Caco-2 (cell line): ENCODE measurements at regions not wholly inside any gene's neighbourhood (a gene's known extent, or its start where the extent isn't known, plus 50 kb on each side); places are given as distances from the start of the nearest gene placed in this dataset.

Source experiments
- BruUV-seq: library from RNA; stranded (reverse); fragments of 400-500 nt; replicated peaks from 2 replicates; lab custom pipeline; 2021; lab: Mats Ljungman, UMichigan
- CTCF ChIA-PET: fragments of 300-600 bp; sonication (Branson Sonifier 250); formaldehyde crosslinking; loops from one replicate; lab custom pipeline; 2022; ENCODE audit warnings: antibody characterized with exemption; lab: Charles Lee
- POLR2A ChIA-PET: fragments of 300-600 bp; sonication (Branson Sonifier 250); formaldehyde crosslinking; loops from one replicate; lab custom pipeline; 2022; ENCODE audit warnings: antibody characterized with exemption; lab: Charles Lee
- DNase-seq, 2 experiments: peaks; one replicate each; pipeline versions ENCODE4 v3.0.0 to v3.0.0-alpha.2; 2020 to 2022
- H3K27me3 ChIP-seq: replicated peaks from 2 replicates; pipeline ENCODE4 v1.6.0; 2011; ENCODE audit warnings: low read length; ENCODE audit not compliant: control insufficient read depth, insufficient read depth
- H3K36me3 ChIP-seq: 2 replicates; pipeline ENCODE4 v1.5.1; 2011; ENCODE audit warnings: low read length; ENCODE audit not compliant: control insufficient read depth, insufficient read depth
- H3K4me1 ChIP-seq: fragments of 250-450 bp; sonication (Bioruptor Pico); 2 replicates; pipeline ENCODE4 v1.5.1; 2020; ENCODE audit warnings: mild to moderate bottlenecking
- H3K4me3 ChIP-seq: 2 replicates; pipeline ENCODE4 v1.5.1; 2011; ENCODE audit warnings: low read depth, mild to moderate bottlenecking, control low read depth, low read length
- H3K9me3 ChIP-seq: fragments of 250-450 bp; sonication (Bioruptor Pico); 2 replicates; pipeline ENCODE4 v1.5.1; 2020; ENCODE audit warnings: mild to moderate bottlenecking, moderate library complexity
- H3K27ac Mint-ChIP-seq: one replicate; pipeline ENCODE4 v1.8.0; 2022; ENCODE audit warnings: mixed read lengths; ENCODE audit not compliant: unreplicated experiment
- H3K27me3 Mint-ChIP-seq: one replicate; pipeline ENCODE4 v1.8.0; 2022; ENCODE audit warnings: mixed read lengths; ENCODE audit not compliant: insufficient read depth, unreplicated experiment
- H3K36me3 Mint-ChIP-seq: one replicate; pipeline ENCODE4 v1.8.0; 2022; ENCODE audit warnings: mild to moderate bottlenecking, mixed read lengths; ENCODE audit not compliant: insufficient read depth, unreplicated experiment
- H3K4me1 Mint-ChIP-seq: one replicate; pipeline ENCODE4 v1.8.0; 2022; ENCODE audit warnings: low read depth, mixed read lengths; ENCODE audit not compliant: unreplicated experiment
- H3K4me3 Mint-ChIP-seq: one replicate; pipeline ENCODE4 v1.8.0; 2022; ENCODE audit warnings: mild to moderate bottlenecking, moderate library complexity, mixed read lengths; ENCODE audit not compliant: unreplicated experiment
- H3K9me3 Mint-ChIP-seq: one replicate; pipeline ENCODE4 v1.8.0; 2022; ENCODE audit warnings: mixed read lengths; ENCODE audit not compliant: unreplicated experiment
- intact Hi-C: fragments of 100-400 bp; cut with micrococcal nuclease; formaldehyde crosslinking; loops from one replicate; pipeline ENCODE4 v1.10.0; 2022; ENCODE audit not compliant: unreplicated experiment
- TF ChIP-seq, protein P1 (sequence below), 2 experiments: fragments of 200-600 bp in 1 of 2; IDR thresholded peaks; 1 replicate in 1 of 2; 2 replicates in 1 of 2; pipeline versions ENCODE4 v1.5.1 to v1.8.0; 2011 to 2022; ENCODE audit warnings: antibody characterized with exemption in 1 of 2, control low read depth in 1 of 2, inconsistent platforms in 1 of 2, low read depth in 1 of 2, low read length in 1 of 2, mild to moderate bottlenecking in 1 of 2, moderate library complexity in 1 of 2; ENCODE audit not compliant: insufficient read depth in 1 of 2, severe bottlenecking in 1 of 2, unreplicated experiment in 1 of 2

DNA sequence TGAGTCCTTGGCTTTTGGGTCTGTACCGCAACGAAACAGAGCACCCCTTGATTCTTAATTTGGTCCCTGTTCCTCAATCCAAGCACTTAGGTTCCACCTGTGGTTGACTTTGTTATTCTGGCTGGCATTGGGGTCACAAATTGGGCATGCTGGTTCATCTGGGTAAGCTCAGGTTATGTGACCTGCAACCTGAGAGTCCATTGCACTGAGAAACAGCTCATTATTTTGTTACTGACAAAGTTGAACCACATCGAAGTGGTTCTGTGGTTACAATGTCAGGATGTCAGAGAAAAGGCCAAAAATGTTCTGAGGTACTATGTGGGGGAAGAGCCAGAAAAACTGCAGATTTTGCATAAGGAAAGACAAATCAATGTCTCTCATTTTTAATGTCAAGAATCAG lies 74.2 kb downstream of the ZNF621 start:
- Mint-ChIP-seq H3K4me3 (no peak overlapping the region), H3K27ac (no peak overlapping the region), H3K9me3 (no peaks in the 10 kb centered on the region), H3K27me3 (peaks cover 3% of the 10 kb centered on the region), H3K4me1 (no peaks in the 10 kb centered on the region), H3K36me3 (no peaks in the 10 kb centered on the region)
- Histone ChIP-seq H3K27me3 (no peaks in the 10 kb centered on the region), H3K9me3 (0 out of 2 replicates have a peak, but pooled peaks cover 2% of the 10 kb centered on the region), H3K36me3 (no peaks in the 10 kb centered on the region), H3K4me1 (no peaks in the 10 kb centered on the region), H3K4me3 (no peak overlapping the region)
- ChIA-PET POLR2A (no interaction called here), CTCF (no interaction called here)
- DNase-seq, result no peak
- TF ChIP-seq, protein P1, sequence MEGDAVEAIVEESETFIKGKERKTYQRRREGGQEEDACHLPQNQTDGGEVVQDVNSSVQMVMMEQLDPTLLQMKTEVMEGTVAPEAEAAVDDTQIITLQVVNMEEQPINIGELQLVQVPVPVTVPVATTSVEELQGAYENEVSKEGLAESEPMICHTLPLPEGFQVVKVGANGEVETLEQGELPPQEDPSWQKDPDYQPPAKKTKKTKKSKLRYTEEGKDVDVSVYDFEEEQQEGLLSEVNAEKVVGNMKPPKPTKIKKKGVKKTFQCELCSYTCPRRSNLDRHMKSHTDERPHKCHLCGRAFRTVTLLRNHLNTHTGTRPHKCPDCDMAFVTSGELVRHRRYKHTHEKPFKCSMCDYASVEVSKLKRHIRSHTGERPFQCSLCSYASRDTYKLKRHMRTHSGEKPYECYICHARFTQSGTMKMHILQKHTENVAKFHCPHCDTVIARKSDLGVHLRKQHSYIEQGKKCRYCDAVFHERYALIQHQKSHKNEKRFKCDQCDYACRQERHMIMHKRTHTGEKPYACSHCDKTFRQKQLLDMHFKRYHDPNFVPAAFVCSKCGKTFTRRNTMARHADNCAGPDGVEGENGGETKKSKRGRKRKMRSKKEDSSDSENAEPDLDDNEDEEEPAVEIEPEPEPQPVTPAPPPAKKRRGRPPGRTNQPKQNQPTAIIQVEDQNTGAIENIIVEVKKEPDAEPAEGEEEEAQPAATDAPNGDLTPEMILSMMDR (IDR thresholded peaks at IDR 0.05; ENCODE audit: insufficient read depth in 1 of 2, low read depth in 1 of 2, low read length in 1 of 2, severe bottlenecking in 1 of 2, unreplicated experiment in 1 of 2), result no peak
- intact Hi-C loops, result no loop called here
- BruUV-seq, result no TSS peak

GRCh38 chr3:40602778-40603385 lies 78.1 kb downstream of the ZNF621 start:
- H3K27me3 ChIP-seq, result no peaks in the 10 kb centered on the region
- Mint-ChIP-seq H3K27ac (no peak overlapping the region), H3K4me3 (no peak overlapping the region), H3K4me1 (no peaks in the 10 kb centered on the region), H3K9me3 (no peaks in the 10 kb centered on the region), H3K27me3 (peaks cover 4% of the 10 kb centered on the region), H3K36me3 (no peaks in the 10 kb centered on the region)
- POLR2A ChIA-PET, result no interaction called here
- TF ChIP-seq, protein P1 (IDR thresholded peaks at IDR 0.05; ENCODE audit: insufficient read depth in 1 of 2, low read depth in 1 of 2, low read length in 1 of 2, severe bottlenecking in 1 of 2, unreplicated experiment in 1 of 2), result no peak
- H3K4me3 ChIP-seq, result no peak overlapping the region
- intact Hi-C loops, result no loop called here
- CTCF ChIA-PET, result no interaction called here
- H3K36me3 ChIP-seq, result no peaks in the 10 kb centered on the region
- no peaks in the 10 kb centered on the region for H3K4me1 ChIP-seq
- no peak for DNase-seq
- no TSS peak for BruUV-seq
- H3K9me3 ChIP-seq, result 0 out of 2 replicates have a peak, but pooled peaks cover 2% of the 10 kb centered on the region

GRCh38 chr3:40605960-40606359 lies 81.2 kb downstream of the ZNF621 start:
- POLR2A ChIA-PET, result no interaction called here

More at GRCh38 chr3:40605960-40606359, 81.2 kb downstream of the ZNF621 start:
- intact Hi-C loops, result no loop called here
- no peak for DNase-seq
- H3K9me3 ChIP-seq, result 0 out of 2 replicates have a peak, but pooled peaks cover 2% of the 10 kb centered on the region
- H3K4me1 Mint-ChIP-seq, result no peaks in the 10 kb centered on the region
- CTCF ChIA-PET, result no interaction called here
- H3K4me3 Mint-ChIP-seq, result no peak overlapping the region
- no peaks in the 10 kb centered on the region for H3K27me3 ChIP-seq
- H3K27me3 Mint-ChIP-seq, result peaks cover 10% of the 10 kb centered on the region
- no peak overlapping the region for H3K27ac Mint-ChIP-seq
- no peaks in the 10 kb centered on the region for H3K4me1 ChIP-seq
- TF ChIP-seq, protein P1 (IDR thresholded peaks at IDR 0.05; ENCODE audit: insufficient read depth in 1 of 2, low read depth in 1 of 2, low read length in 1 of 2, severe bottlenecking in 1 of 2, unreplicated experiment in 1 of 2), result no peak
- no peaks in the 10 kb centered on the region for H3K9me3 Mint-ChIP-seq
- no TSS peak for BruUV-seq
- no peaks in the 10 kb centered on the region for H3K36me3 Mint-ChIP-seq
- H3K36me3 ChIP-seq, result no peaks in the 10 kb centered on the region
- H3K4me3 ChIP-seq, result no peak overlapping the region
